ENCODE measurements at regions not wholly inside any gene's neighbourhood (a gene's known extent, or its start where the extent isn't known, plus 50 kb on each side); places are given as distances from the start of the nearest gene placed in this dataset.

DNA sequence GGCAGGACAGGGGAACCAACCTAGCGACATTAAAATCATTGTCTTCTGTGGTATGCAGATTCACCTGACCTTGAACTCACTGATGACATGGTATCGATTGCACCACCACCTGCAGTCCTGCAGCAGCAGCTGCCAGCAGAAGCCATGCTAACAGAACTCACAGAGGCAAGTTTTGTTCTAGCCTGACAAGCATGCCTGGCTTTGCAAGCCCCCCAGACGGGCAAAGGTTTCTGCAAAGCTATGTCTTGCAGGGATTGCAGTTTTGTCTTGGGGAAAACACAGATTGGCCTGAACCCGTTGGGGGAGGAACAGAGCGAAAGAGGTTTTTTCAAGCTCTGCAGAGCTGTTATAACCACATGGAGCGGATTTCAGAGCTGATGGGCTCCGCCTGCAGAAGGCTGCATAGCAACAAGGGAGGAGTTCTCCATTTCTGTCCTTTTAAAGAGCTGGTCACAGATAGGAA lies 221.0 kb downstream of the HIPK3 start:
- Mint-ChIP-seq H3K4me1 (no peaks in the 10 kb centered on the region), H3K36me3 (no peaks in the 10 kb centered on the region), H3K27ac (no peak overlapping the region), H3K4me3 (no peak overlapping the region), H3K27me3 (ENCODE audit: low read depth in 3 of 3) (peaks cover 16 to 24% (median 22%) of the 10 kb centered on the region in 3 donors), H3K9me3 (no peaks in the 10 kb centered on the region)
- no peak overlapping the region for H2AFZ ChIP-seq (ENCODE audit: insufficient read depth, low read depth, low read length, poor library complexity, severe bottlenecking)
- no peak overlapping the region for H3K4me3 ChIP-seq (replicated peaks in 1 of 3; ENCODE audit: low read depth in 2 of 3, low read length in 3 of 3)
- peaks cover 0 to 4% of the 10 kb centered on the region in 2 donors for H3K27me3 ChIP-seq (ENCODE audit: control insufficient read depth in 2 of 2, insufficient read depth in 2 of 2, low read length in 2 of 2)
- no peak overlapping the region for H3K27ac ChIP-seq (ENCODE audit: low read depth in 1 of 2, low read length in 2 of 2)
- intact Hi-C loops (cut with micrococcal nuclease), result no loop called here
- H4K20me1 ChIP-seq (ENCODE audit: insufficient read depth, low read length), result no peaks in the 10 kb centered on the region
- 76% methylated on average over 6 of the region's 7 CpGs for WGBS (ENCODE audit: insufficient coverage)
- H3K79me2 ChIP-seq (ENCODE audit: insufficient read depth, low read length), result no peaks in the 10 kb centered on the region
- no peak overlapping the region for H3K4me2 ChIP-seq (replicated peaks; ENCODE audit: extremely low read depth, low read length, poor library complexity, severe bottlenecking)
- no peak overlapping the region for H3K9ac ChIP-seq (ENCODE audit: insufficient read depth, low read length, poor library complexity, severe bottlenecking)
- no peak for DNase-seq
- H3K4me1 ChIP-seq (ENCODE audit: control insufficient read depth in 1 of 2, insufficient read depth in 2 of 2, low read length in 2 of 2), result no peaks in the 10 kb centered on the region
- no peaks in the 10 kb centered on the region for H3K9me3 ChIP-seq (replicated peaks in 1 of 2; ENCODE audit: control insufficient read depth in 1 of 2, insufficient read depth in 1 of 2, low read length in 2 of 2)
- TF ChIP-seq, protein P1, sequence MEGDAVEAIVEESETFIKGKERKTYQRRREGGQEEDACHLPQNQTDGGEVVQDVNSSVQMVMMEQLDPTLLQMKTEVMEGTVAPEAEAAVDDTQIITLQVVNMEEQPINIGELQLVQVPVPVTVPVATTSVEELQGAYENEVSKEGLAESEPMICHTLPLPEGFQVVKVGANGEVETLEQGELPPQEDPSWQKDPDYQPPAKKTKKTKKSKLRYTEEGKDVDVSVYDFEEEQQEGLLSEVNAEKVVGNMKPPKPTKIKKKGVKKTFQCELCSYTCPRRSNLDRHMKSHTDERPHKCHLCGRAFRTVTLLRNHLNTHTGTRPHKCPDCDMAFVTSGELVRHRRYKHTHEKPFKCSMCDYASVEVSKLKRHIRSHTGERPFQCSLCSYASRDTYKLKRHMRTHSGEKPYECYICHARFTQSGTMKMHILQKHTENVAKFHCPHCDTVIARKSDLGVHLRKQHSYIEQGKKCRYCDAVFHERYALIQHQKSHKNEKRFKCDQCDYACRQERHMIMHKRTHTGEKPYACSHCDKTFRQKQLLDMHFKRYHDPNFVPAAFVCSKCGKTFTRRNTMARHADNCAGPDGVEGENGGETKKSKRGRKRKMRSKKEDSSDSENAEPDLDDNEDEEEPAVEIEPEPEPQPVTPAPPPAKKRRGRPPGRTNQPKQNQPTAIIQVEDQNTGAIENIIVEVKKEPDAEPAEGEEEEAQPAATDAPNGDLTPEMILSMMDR (IDR thresholded peaks at IDR 0.05), result no peak
- H3K36me3 ChIP-seq (replicated peaks in 1 of 2; ENCODE audit: control insufficient read depth in 1 of 2, insufficient read depth in 2 of 2, low read length in 2 of 2), result no peaks in the 10 kb centered on the region

DNA sequence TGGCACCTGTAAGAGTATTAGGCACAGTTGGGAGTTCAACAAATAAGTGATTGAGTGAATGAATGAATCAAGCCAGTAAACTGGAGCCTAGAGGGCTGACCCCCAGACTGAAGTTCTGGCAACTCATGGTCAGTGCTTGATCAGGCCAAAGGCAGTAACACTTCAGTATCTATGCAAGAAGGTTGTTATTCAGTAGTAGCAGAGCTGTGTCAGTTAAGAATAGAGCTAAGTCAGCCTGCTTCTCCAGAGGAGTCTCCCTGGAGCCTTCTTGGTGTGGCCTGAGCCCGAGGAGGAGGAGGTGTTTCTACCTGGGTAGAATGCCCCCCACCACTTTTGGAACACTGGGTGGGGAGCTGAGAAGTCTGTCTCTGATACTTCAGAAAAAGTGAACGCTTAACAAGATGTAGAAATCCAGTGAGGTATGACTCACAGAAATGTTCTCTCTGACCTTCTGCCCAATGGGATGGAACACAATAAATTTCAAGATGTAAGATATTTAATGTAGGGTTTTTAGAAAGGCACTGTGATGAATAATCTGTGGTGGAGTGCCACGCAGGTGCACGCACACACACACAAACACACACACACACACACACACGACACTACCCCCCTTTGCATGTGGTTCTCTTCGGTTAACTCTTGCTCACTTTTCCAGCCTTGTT lies 219.9 kb downstream of the HIPK3 start:
- 93% methylated on average over 3 of the region's 6 CpGs for WGBS (ENCODE audit: insufficient coverage)
- TF ChIP-seq, protein P1 (IDR thresholded peaks at IDR 0.05), result no peak
- Histone ChIP-seq H3K4me3 (replicated peaks in 1 of 3; ENCODE audit: low read depth in 2 of 3, low read length in 3 of 3) (no peak overlapping the region), H3K27ac (ENCODE audit: low read depth in 1 of 2, low read length in 2 of 2) (no peak overlapping the region), H3K27me3 (ENCODE audit: control insufficient read depth in 2 of 2, insufficient read depth in 2 of 2, low read length in 2 of 2) (peaks cover 0 to 4% of the 10 kb centered on the region in 2 donors), H3K9me3 (replicated peaks in 1 of 2; ENCODE audit: control insufficient read depth in 1 of 2, insufficient read depth in 1 of 2, low read length in 2 of 2) (no peaks in the 10 kb centered on the region), H3K9ac (ENCODE audit: insufficient read depth, low read length, poor library complexity, severe bottlenecking) (no peak overlapping the region), H3K79me2 (ENCODE audit: insufficient read depth, low read length) (no peaks in the 10 kb centered on the region), H2AFZ (ENCODE audit: insufficient read depth, low read depth, low read length, poor library complexity, severe bottlenecking) (no peak overlapping the region), H3K36me3 (replicated peaks in 1 of 2; ENCODE audit: control insufficient read depth in 1 of 2, insufficient read depth in 2 of 2, low read length in 2 of 2) (no peaks in the 10 kb centered on the region), H3K4me2 (replicated peaks; ENCODE audit: extremely low read depth, low read length, poor library complexity, severe bottlenecking) (no peak overlapping the region), H3K4me1 (ENCODE audit: control insufficient read depth in 1 of 2, insufficient read depth in 2 of 2, low read length in 2 of 2) (no peaks in the 10 kb centered on the region), H4K20me1 (ENCODE audit: insufficient read depth, low read length) (no peaks in the 10 kb centered on the region)
- no peak for DNase-seq
- Mint-ChIP-seq H3K9me3 (no peaks in the 10 kb centered on the region), H3K36me3 (no peaks in the 10 kb centered on the region), H3K4me3 (no peak overlapping the region), H3K27me3 (ENCODE audit: low read depth in 3 of 3) (peaks cover 12 to 21% (median 20%) of the 10 kb centered on the region in 3 donors), H3K4me1 (no peaks in the 10 kb centered on the region), H3K27ac (no peak overlapping the region)
- intact Hi-C loops (cut with micrococcal nuclease), result no loop called here
